Transverse colon (tissue), 4 donors: ENCODE measurements at regions not wholly inside any gene's neighbourhood (a gene's known extent, or its start where the extent isn't known, plus 50 kb on each side); places are given as distances from the start of the nearest gene placed in this dataset.

Experiments
- CTCF ChIP-seq, 5 experiments: fragments of 200-600 bp in 3 of 5; fragments of 450-650 bp in 2 of 5; sonication (generic) in 3 of 5; IDR thresholded peaks; 1 replicate in 2 of 5; 2 replicates in 3 of 5; pipeline ENCODE4 v1.5.1; 2016 to 2017; ENCODE audit warnings: antibody characterized with exemption in 5 of 5, inconsistent platforms in 3 of 5, mild to moderate bottlenecking in 2 of 5, moderate library complexity in 1 of 5
- POLR2A ChIP-seq: fragments of 450-650 bp; IDR thresholded peaks from one replicate; pipeline ENCODE4 v1.6.1; 2016; ENCODE audit warnings: antibody characterized with exemption, mild to moderate bottlenecking, moderate library complexity
- POLR2AphosphoS5 ChIP-seq, 3 donors: sonication (generic); formaldehyde crosslinking; IDR thresholded peaks; one replicate each; pipeline ENCODE4 v1.6.1; 2016; ENCODE audit warnings: antibody characterized with exemption in 3 of 3

GRCh38 chr2:128605421-128605820 lies 286.8 kb upstream of the HS6ST1 start:
- no peak for TF ChIP-seq CTCF (IDR thresholded peaks at IDR 0.05)
- no peak for TF ChIP-seq POLR2A
- TF ChIP-seq POLR2AphosphoS5 (IDR thresholded peaks at IDR 0.05) = no peak
